GM12878 (cell line): ENCODE measurements at regions not wholly inside any gene's neighbourhood (a gene's known extent, or its start where the extent isn't known, plus 50 kb on each side); places are given as distances from the start of the nearest gene placed in this dataset.
"Not testable (repeated sequence)": the region's sequence is repeated elsewhere in the genome, so short reads cannot be mapped to it uniquely, and the experiment has no call there.

Source experiments
- ATAC-seq: fragments of 200-7000 bp; cut with Tn5 transposase; 3 replicates; pipeline ENCODE4 v1.9.1; 2020; ENCODE audit warnings: mild to moderate bottlenecking, moderate library complexity
- BruUV-seq: library from RNA; stranded (reverse); fragments of 400-500 nt; replicated peaks from 2 replicates; lab custom pipeline; 2021; lab: Mats Ljungman, UMichigan
- CTCF ChIA-PET: fragments of 300-600 bp; sonication (Branson Sonifier 250); formaldehyde crosslinking; extraction: SDS; loops from one replicate; lab custom pipeline; 2021; ENCODE audit warnings: inconsistent platforms; lab: Yijun Ruan, JAX
- POLR2A ChIA-PET: fragments of 350-600 bp; formaldehyde crosslinking; extraction: SDS; loops from one replicate; lab custom pipeline; 2021; ENCODE audit warnings: inconsistent platforms; lab: Charles Lee
- RAD21 ChIA-PET: fragments of 300-600 bp; sonication (Branson Sonifier 250); formaldehyde crosslinking; loops from one replicate; lab custom pipeline; 2023; ENCODE audit warnings: antibody characterized with exemption; ENCODE audit not compliant: unreplicated experiment; lab: Charles Lee
- SMC1A ChIA-PET: fragments of 300-600 bp; sonication (Branson Sonifier 250); formaldehyde crosslinking; loops from one replicate; lab custom pipeline; 2023; ENCODE audit not compliant: unreplicated experiment, uncharacterized antibody; lab: Charles Lee
- DNase-seq: peaks from one replicate; pipeline ENCODE4 v3.0.0-alpha.2; 2011; ENCODE audit warnings: low read depth, low spot score
- FAIRE-seq: peaks from 3 replicates; lab custom pipeline; 2011; peaks lifted over from hg19 to GRCh38; lab: Jason Lieb, UNC
- H2AFZ ChIP-seq: 2 replicates; pipeline ENCODE4 v1.6.0; 2011; ENCODE audit warnings: low read depth, low read length, control low read depth; ENCODE audit not compliant: control insufficient read depth
- H3K27ac ChIP-seq: 2 replicates; pipeline ENCODE4 v1.5.1; 2011; ENCODE audit warnings: control low read depth; ENCODE audit not compliant: control insufficient read depth, insufficient read depth
- H3K27me3 ChIP-seq, 2 experiments: replicated peaks in 1 of 2; 2 replicates each; pipeline versions ENCODE4 v1.6.0 to v1.6.1; 2011; ENCODE audit warnings: low read length in 1 of 2; ENCODE audit not compliant: control insufficient read depth in 2 of 2, insufficient read depth in 2 of 2
- H3K36me3 ChIP-seq, 2 experiments: 2 replicates each; pipeline ENCODE4 v1.5.1; 2011; ENCODE audit warnings: low read length in 1 of 2; ENCODE audit not compliant: control insufficient read depth in 2 of 2, insufficient read depth in 2 of 2
- H3K4me1 ChIP-seq: 2 replicates; pipeline ENCODE4 v1.6.1; 2011; ENCODE audit warnings: mild to moderate bottlenecking, low read length, moderate library complexity, mixed read lengths; ENCODE audit not compliant: control insufficient read depth, insufficient read depth
- H3K4me2 ChIP-seq: 2 replicates; pipeline ENCODE4 v1.6.0; 2011; ENCODE audit warnings: control low read depth; ENCODE audit not compliant: control insufficient read depth, insufficient read depth
- H3K4me3 ChIP-seq: fragments of 200-600 bp; sonication (generic); 2 replicates; pipeline ENCODE4 v1.5.1; 2016
- H3K79me2 ChIP-seq: 2 replicates; pipeline ENCODE4 v1.6.0; 2011; ENCODE audit warnings: low read length; ENCODE audit not compliant: control insufficient read depth, insufficient read depth
- H3K9ac ChIP-seq: 2 replicates; pipeline ENCODE4 v1.8.0; 2011; ENCODE audit warnings: low read length, control low read depth, mixed read lengths; ENCODE audit not compliant: control insufficient read depth, insufficient read depth
- H3K9me3 ChIP-seq: replicated peaks from 3 replicates; pipeline ENCODE4 v1.5.1; 2011; ENCODE audit warnings: mild to moderate bottlenecking, low read length; ENCODE audit not compliant: control insufficient read depth, insufficient read depth
- H4K20me1 ChIP-seq: 2 replicates; pipeline ENCODE4 v1.6.0; 2011; ENCODE audit not compliant: control insufficient read depth, insufficient read depth
- BHLHE40 ChIP-seq, 2 experiments: fragments of 450-650 bp in 1 of 2; IDR thresholded peaks; 2 replicates each; pipeline ENCODE4 v1.6.1; 2011 to 2017; ENCODE audit warnings: low read depth in 2 of 2, borderline replicate concordance in 1 of 2, improper control_type of control experiment in 1 of 2, low read length in 1 of 2, mild to moderate bottlenecking in 1 of 2
- MYC ChIP-seq: IDR thresholded peaks from 2 replicates; pipeline ENCODE4 v1.6.1; 2011; ENCODE audit warnings: mild to moderate bottlenecking, low read length, moderate library complexity, inconsistent platforms; ENCODE audit not compliant: insufficient read depth, insufficient replicate concordance, insufficient read length, severe bottlenecking
- NR2F1 ChIP-seq: fragments of 450-650 bp; conservative IDR thresholded peaks from 2 replicates; pipeline ENCODE4 v1.6.1; 2017; ENCODE audit warnings: mild to moderate bottlenecking
- RAD21 ChIP-seq: IDR thresholded peaks from 2 replicates; pipeline ENCODE4 v1.6.1; 2011; ENCODE audit warnings: mild to moderate bottlenecking, low read depth, low read length, moderate library complexity; ENCODE audit not compliant: insufficient read depth
- TCF12 ChIP-seq: IDR thresholded peaks from 2 replicates; pipeline ENCODE4 v1.6.1; 2011; ENCODE audit warnings: low read depth, mild to moderate bottlenecking, low read length
- TCF3 ChIP-seq: IDR thresholded peaks from 2 replicates; pipeline ENCODE4 v1.6.1; 2012; ENCODE audit warnings: low read depth, mild to moderate bottlenecking, low read length, borderline replicate concordance; ENCODE audit not compliant: insufficient read depth
- WGBS: methylation state at CpG from one replicate; pipeline ENCODE4 v1.1.6; 2016; ENCODE audit warnings: low lambda C conversion rate; ENCODE audit not compliant: insufficient replicate concordance, insufficient coverage; ENCODE audit errors: missing lambda C conversion rate; 5-methylcytosine and 5-hydroxymethylcytosine counted together
- in situ Hi-C: fragments of 300-500 bp; cut with MboI; formaldehyde crosslinking; loops from 9 replicates; pipeline ENCODE4 v1.14.3; 2018; ENCODE audit warnings: mixed read lengths
- intact Hi-C: fragments of 100-400 bp; cut with micrococcal nuclease; formaldehyde crosslinking; loops from one replicate; pipeline ENCODE4 v1.14.2; 2022; ENCODE audit not compliant: unreplicated experiment
- TF ChIP-seq, protein P1 (sequence below), 3 experiments: IDR thresholded peaks in 2 of 3; conservative IDR thresholded peaks in 1 of 3; 2 replicates each; pipeline ENCODE4 v1.5.1; 2011; ENCODE audit warnings: low read depth in 3 of 3, low read length in 3 of 3, mild to moderate bottlenecking in 3 of 3, control low read depth in 2 of 3, moderate library complexity in 2 of 3, inconsistent platforms in 1 of 3, mixed read lengths in 1 of 3; ENCODE audit not compliant: control insufficient read depth in 2 of 3, insufficient read depth in 1 of 3; ENCODE audit errors: extremely low read depth in 1 of 3

DNA sequence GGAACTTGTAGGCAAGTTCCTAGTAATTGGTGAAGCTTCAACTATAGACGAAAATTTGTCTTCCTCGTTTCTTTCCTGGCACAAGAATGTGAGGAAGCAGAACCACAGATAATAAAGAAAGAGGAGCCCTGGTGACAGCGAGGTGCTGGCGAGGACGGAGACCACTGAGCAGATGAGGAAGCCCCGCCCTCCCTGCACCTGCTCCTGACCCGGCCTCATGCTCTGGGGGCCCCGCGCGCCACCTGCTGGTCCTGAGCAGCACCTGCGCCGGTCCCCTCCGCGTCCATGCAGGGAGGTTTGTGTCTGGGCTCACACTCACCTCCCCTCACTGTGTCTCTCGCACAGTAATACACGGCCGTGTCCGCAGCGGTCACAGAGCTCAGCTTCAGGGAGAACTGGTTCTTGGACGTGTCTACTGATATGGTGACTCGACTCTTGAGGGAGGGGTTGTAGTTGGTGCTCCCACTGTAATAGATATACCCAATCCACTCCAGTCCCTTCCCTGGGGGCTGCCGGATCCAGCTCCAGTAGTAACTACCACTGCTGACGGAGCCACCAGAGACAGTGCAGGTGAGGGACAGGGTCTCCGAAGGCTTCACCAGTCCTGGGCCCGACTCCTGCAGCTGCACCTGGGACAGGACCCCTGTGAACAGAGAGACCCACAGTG lies 1112.5 kb downstream of the TMEM121 start:
- CTCF ChIA-PET, result interaction anchor here (0.6 to 3.9 kb wide), 6 partner anchors 8 to 182 kb away, joined by 3 to 33 read pairs (median 3); no protein-coding TSS in a partner anchor
- ATAC-seq, result peak; percentile 86
- not testable (repeated sequence) for H3K4me1 ChIP-seq
- TF ChIP-seq BHLHE40 (IDR thresholded peaks at IDR 0.05; ENCODE audit: borderline replicate concordance in 1 of 2, low read depth in 2 of 2, low read length in 1 of 2) (peak in 1 of 2 experiments; percentile 53; a peak in 1 of 4 replicates), TCF3 (peak; percentile 78), RAD21 (peak; percentile 42), NR2F1 (peak; percentile 43; the same call in 1 of the 2 replicates), TCF12 (peak; percentile 70; the same call in 1 of the 2 replicates), MYC (peak; percentile 43)
- TF ChIP-seq, protein P1, sequence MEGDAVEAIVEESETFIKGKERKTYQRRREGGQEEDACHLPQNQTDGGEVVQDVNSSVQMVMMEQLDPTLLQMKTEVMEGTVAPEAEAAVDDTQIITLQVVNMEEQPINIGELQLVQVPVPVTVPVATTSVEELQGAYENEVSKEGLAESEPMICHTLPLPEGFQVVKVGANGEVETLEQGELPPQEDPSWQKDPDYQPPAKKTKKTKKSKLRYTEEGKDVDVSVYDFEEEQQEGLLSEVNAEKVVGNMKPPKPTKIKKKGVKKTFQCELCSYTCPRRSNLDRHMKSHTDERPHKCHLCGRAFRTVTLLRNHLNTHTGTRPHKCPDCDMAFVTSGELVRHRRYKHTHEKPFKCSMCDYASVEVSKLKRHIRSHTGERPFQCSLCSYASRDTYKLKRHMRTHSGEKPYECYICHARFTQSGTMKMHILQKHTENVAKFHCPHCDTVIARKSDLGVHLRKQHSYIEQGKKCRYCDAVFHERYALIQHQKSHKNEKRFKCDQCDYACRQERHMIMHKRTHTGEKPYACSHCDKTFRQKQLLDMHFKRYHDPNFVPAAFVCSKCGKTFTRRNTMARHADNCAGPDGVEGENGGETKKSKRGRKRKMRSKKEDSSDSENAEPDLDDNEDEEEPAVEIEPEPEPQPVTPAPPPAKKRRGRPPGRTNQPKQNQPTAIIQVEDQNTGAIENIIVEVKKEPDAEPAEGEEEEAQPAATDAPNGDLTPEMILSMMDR (IDR thresholded peaks at IDR 0.05 in 2 of 3, conservative IDR thresholded peaks at IDR 0.05 in 1 of 3; ENCODE audit: control insufficient read depth in 2 of 3, extremely low read depth in 1 of 3, insufficient read depth in 1 of 3, low read depth in 3 of 3, low read length in 3 of 3), result peak; percentile 57 to 83 (median 61)
- TF ChIP-seq, all 136 proteins: peak for 7; not testable (repeated sequence) for 129
- POLR2A ChIA-PET, SMC1A ChIA-PET, DNase-seq, H3K79me2 ChIP-seq, H3K36me3 ChIP-seq, H3K27ac ChIP-seq, RAD21 ChIA-PET, BruUV-seq, H3K9ac ChIP-seq, H3K4me3 ChIP-seq, FAIRE-seq, H3K9me3 ChIP-seq, in situ Hi-C loops, H4K20me1 ChIP-seq, H3K27me3 ChIP-seq: not testable (repeated sequence)
- Histone ChIP-seq H3K4me2 (peak overlapping the region; percentile 15), H2AFZ (peak overlapping the region; percentile 48; the same call in 1 of the 2 replicates)
- intact Hi-C loops, result loop anchor here (2.0 kb wide), 2 partner anchors 14 kb away; no protein-coding TSS in a partner anchor
- WGBS, result 5% methylated on average over 18 of the region's 25 CpGs
